ENCODE measurements at regions not wholly inside any gene's neighbourhood (a gene's known extent, or its start where the extent isn't known, plus 50 kb on each side); places are given as distances from the start of the nearest gene placed in this dataset.
A peak's percentile ranks its signal among the peaks of the same experiment; 100 is the strongest.

DNA sequence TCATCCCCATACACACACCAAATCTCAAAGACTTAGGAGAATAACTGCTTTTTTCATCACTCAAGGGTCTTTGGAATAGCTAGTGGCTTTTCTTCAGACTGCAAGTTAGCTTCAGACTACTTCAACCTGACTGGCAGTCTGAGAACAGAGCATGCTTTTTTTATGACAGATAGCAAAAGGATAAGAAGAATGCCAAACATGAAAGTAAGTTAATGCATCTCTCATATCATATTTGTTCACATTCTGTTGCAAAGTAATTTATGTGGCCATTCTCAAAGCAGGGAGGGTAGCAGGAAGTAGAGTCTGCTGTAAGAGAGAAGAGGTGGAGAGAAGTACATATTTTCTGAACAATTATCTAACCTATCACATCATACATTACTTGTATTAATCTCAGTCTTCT, 544.4 kb downstream of the ZPLD1 start:
- H3K4me1 ChIP-seq, result peaks cover 0 to 39% (median 32%) of the 10 kb centered on the region in 4 donors
- H3K27ac ChIP-seq, result peak overlapping the region in 3 of 4 donors; percentile 67 to 81 (median 77)
- no peak for DNase-seq
- no peak overlapping the region for H3K4me3 ChIP-seq
- no peaks in the 10 kb centered on the region for H3K36me3 ChIP-seq
- TF ChIP-seq, protein P1, sequence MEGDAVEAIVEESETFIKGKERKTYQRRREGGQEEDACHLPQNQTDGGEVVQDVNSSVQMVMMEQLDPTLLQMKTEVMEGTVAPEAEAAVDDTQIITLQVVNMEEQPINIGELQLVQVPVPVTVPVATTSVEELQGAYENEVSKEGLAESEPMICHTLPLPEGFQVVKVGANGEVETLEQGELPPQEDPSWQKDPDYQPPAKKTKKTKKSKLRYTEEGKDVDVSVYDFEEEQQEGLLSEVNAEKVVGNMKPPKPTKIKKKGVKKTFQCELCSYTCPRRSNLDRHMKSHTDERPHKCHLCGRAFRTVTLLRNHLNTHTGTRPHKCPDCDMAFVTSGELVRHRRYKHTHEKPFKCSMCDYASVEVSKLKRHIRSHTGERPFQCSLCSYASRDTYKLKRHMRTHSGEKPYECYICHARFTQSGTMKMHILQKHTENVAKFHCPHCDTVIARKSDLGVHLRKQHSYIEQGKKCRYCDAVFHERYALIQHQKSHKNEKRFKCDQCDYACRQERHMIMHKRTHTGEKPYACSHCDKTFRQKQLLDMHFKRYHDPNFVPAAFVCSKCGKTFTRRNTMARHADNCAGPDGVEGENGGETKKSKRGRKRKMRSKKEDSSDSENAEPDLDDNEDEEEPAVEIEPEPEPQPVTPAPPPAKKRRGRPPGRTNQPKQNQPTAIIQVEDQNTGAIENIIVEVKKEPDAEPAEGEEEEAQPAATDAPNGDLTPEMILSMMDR (IDR thresholded peaks at IDR 0.05), result no peak
- TF ChIP-seq EP300 (IDR thresholded peaks at IDR 0.05) (no peak), POLR2A (IDR thresholded peaks at IDR 0.05) (no peak), POLR2AphosphoS5 (IDR thresholded peaks at IDR 0.05) (no peak)
- no peaks in the 10 kb centered on the region for H3K9me3 ChIP-seq
- intact Hi-C loops (cut with DNase I), result no loop called here
- H3K27me3 ChIP-seq, result no peaks in the 10 kb centered on the region

DNA sequence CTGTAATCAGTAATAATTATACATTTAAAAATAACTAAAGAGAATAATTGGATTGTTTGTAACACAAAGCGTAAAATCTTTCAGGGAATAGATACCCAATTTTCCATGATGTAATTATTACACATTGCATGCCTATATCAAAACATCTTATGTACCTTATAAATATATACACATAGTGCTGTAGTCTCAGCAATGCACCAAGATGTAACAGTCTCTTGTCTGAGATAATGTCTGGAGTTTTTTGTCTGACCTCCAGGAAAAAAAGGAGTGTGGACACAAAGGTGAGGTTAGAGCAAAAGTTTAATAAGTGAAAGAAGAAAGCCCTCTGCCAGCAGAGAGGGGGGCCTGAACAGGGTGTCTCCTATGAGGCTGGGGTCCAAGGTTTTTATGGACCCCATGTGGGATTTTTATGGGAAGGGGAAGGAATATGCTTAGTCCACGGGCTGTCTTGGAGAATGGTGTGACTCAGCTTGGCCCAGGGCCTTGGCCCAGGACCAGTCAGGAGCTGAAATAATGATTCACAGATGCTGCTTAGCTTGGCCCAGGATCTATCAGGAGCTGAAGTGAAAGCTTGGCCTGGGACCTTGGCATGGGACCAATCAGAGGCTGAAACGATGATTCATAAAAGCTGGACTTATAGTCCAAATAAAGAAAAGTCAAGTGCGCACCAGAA, 545.0 kb downstream of the ZPLD1 start:
- intact Hi-C loops (cut with DNase I), result no loop called here
- Histone ChIP-seq H3K4me1 (peaks cover 0 to 33% (median 26%) of the 10 kb centered on the region in 4 donors), H3K9me3 (no peaks in the 10 kb centered on the region), H3K27me3 (no peaks in the 10 kb centered on the region), H3K27ac (peak overlapping the region in 3 of 4 donors; percentile 67 to 81 (median 77)), H3K36me3 (no peaks in the 10 kb centered on the region), H3K4me3 (peak overlapping the region in 1 of 4 donors; percentile 4)
- peak; percentile 94 for DNase-seq
- WGBS, 2 donors, result 49 to 56% methylated on average over 4 of the region's 4 CpGs
- TF ChIP-seq POLR2A (IDR thresholded peaks at IDR 0.05) (no peak), POLR2AphosphoS5 (IDR thresholded peaks at IDR 0.05) (peak; percentile 80 to 93 (median 86)), EP300 (IDR thresholded peaks at IDR 0.05) (peak in 1 of 4 donors; percentile 76)
- TF ChIP-seq, protein P1 (IDR thresholded peaks at IDR 0.05), result no peak

DNA sequence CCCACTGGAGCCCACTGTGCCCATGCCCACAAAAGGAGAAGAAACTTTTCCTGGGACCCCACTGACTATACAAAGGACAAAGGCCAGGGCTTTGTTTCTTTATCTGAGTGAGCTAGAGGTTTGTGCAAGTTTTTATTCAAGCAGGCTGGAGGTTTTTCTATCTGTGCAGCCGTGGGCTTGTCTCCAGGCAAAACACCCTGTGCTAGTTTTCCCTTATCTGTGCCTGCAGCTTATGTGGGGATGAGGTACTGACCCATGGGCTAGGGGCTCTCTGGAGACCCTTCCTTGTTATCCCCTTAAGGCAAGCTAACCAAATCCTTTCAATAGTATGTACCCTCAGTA, 545.5 kb downstream of the ZPLD1 start:
- TF ChIP-seq EP300 (IDR thresholded peaks at IDR 0.05) (no peak), POLR2AphosphoS5 (IDR thresholded peaks at IDR 0.05) (no peak), POLR2A (IDR thresholded peaks at IDR 0.05) (no peak)
- TF ChIP-seq, protein P1 (IDR thresholded peaks at IDR 0.05), result no peak
- Histone ChIP-seq H3K36me3 (no peaks in the 10 kb centered on the region), H3K9me3 (no peaks in the 10 kb centered on the region), H3K4me3 (peak overlapping the region in 1 of 4 donors; percentile 4), H3K27ac (peak overlapping the region in 3 of 4 donors; percentile 67 to 81 (median 77)), H3K27me3 (no peaks in the 10 kb centered on the region), H3K4me1 (peaks cover 0 to 30% (median 26%) of the 10 kb centered on the region in 4 donors)
- intact Hi-C loops (cut with DNase I), result no loop called here
- 63 to 64% methylated on average over 1 of the region's 1 CpG for WGBS, 2 donors
- no peak for DNase-seq

DNA sequence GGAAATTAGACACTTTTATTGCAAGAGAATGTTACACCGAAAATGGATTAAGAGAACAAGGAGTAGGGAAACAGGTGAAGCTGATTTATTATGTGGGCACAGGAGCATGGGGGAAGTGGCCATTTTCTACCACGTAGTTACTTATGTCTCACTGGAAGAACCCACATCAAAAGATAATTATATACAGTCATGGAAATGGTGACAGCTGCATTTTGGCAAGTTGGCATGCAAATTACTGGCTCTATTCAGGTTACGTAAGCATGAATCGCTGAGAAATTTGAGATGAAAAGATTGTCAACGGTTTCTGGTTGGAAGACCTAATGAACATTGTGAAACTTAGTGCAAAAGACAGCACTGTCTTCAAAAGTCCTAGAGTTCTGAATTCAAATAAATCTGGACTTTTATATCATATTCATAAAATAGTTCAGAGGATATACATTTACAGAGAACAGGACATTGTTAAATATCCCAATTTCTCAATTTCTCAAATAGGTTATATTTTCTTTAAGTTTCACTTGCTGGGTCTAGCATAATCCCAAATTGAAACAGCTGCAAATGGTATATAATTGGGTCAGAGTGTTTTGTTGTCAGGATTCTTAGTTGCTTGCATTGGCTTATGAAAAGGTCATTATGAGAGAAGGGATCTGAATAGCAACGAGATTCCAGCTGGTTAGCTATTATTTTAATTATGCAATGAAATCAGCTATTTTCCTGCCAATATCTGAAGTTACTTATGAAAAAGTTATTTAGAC, 567.8 kb downstream of the ZPLD1 start:
- intact Hi-C loops (cut with DNase I), result no loop called here

More for the DNA sequence above, 567.8 kb downstream of the ZPLD1 start:
- Histone ChIP-seq H3K4me3 (no peak overlapping the region), H3K27ac (no peak overlapping the region), H3K4me1 (no peaks in the 10 kb centered on the region), H3K9me3 (no peaks in the 10 kb centered on the region), H3K36me3 (no peaks in the 10 kb centered on the region), H3K27me3 (no peaks in the 10 kb centered on the region)
- TF ChIP-seq POLR2AphosphoS5 (IDR thresholded peaks at IDR 0.05), result no peak
- TF ChIP-seq, protein P1 (IDR thresholded peaks at IDR 0.05), result no peak
- no peak for TF ChIP-seq EP300 (IDR thresholded peaks at IDR 0.05)
- no peak for TF ChIP-seq POLR2A (IDR thresholded peaks at IDR 0.05)
- no peak for DNase-seq
- WGBS, 2 donors, result 40 to 60% methylated on average over 6 of the region's 6 CpGs

Measured in sigmoid colon (tissue), 6 donors.